Suprapubic skin (tissue), 4 donors: ENCODE measurements at regions not wholly inside any gene's neighbourhood (a gene's known extent, or its start where the extent isn't known, plus 50 kb on each side); places are given as distances from the start of the nearest gene placed in this dataset.

Experiments
- DNase-seq, 2 donors: peaks; one replicate each; pipeline ENCODE4 v3.0.0-alpha.2; 2019; ENCODE audit warnings: low spot score in 2 of 2
- H3K27ac ChIP-seq: fragments of 200-600 bp; sonication (generic); one replicate; pipeline ENCODE4 v1.5.1; 2019
- H3K27me3 ChIP-seq: fragments of 200-600 bp; sonication (generic); one replicate; pipeline ENCODE4 v1.5.1; 2019
- H3K36me3 ChIP-seq: fragments of 200-600 bp; sonication (generic); one replicate; pipeline ENCODE4 v1.5.1; 2019
- H3K4me1 ChIP-seq: fragments of 200-600 bp; sonication (generic); one replicate; pipeline ENCODE4 v1.5.1; 2019
- H3K4me3 ChIP-seq: fragments of 200-600 bp; sonication (generic); one replicate; pipeline ENCODE4 v1.5.1; 2019; ENCODE audit warnings: mild to moderate bottlenecking
- H3K9me3 ChIP-seq: fragments of 200-600 bp; sonication (generic); one replicate; pipeline ENCODE4 v1.5.1; 2019
- CTCF ChIP-seq, 2 donors: fragments of 200-600 bp in 1 of 2; fragments of 450-650 bp in 1 of 2; sonication (generic) in 1 of 2; IDR thresholded peaks; one replicate each; pipeline ENCODE4 v1.5.1; 2016 to 2019; ENCODE audit warnings: antibody characterized with exemption in 2 of 2, mild to moderate bottlenecking in 1 of 2, moderate library complexity in 1 of 2
- EP300 ChIP-seq: sonication (generic); formaldehyde crosslinking; IDR thresholded peaks from one replicate; pipeline ENCODE4 v1.6.1; 2017; ENCODE audit warnings: antibody characterized with exemption
- POLR2A ChIP-seq, 2 donors: fragments of 450-650 bp; IDR thresholded peaks; one replicate each; pipeline ENCODE4 v1.6.1; 2017; ENCODE audit warnings: antibody characterized with exemption in 2 of 2, mild to moderate bottlenecking in 2 of 2, moderate library complexity in 2 of 2
- POLR2AphosphoS5 ChIP-seq, 3 donors: sonication (generic); formaldehyde crosslinking; IDR thresholded peaks; one replicate each; pipeline ENCODE4 v1.6.1; 2017; ENCODE audit warnings: antibody characterized with exemption in 3 of 3
- WGBS: methylation state at CpG from one replicate; pipeline ENCODE4 v1.1.5; 2018; 5-methylcytosine and 5-hydroxymethylcytosine counted together

GRCh38 chr12:125284945-125285685 lies 219.9 kb downstream of the AACS start:
- Histone ChIP-seq H3K9me3 (no peaks in the 10 kb centered on the region), H3K36me3 (no peaks in the 10 kb centered on the region), H3K4me3 (no peak overlapping the region), H3K4me1 (peaks cover 8% of the 10 kb centered on the region), H3K27ac (no peak overlapping the region), H3K27me3 (peaks cover 7% of the 10 kb centered on the region)
- 82% methylated on average over 7 of the region's 7 CpGs for WGBS
- DNase-seq: no peak
- TF ChIP-seq POLR2A (IDR thresholded peaks at IDR 0.05) (no peak), CTCF (IDR thresholded peaks at IDR 0.05) (no peak), EP300 (no peak), POLR2AphosphoS5 (IDR thresholded peaks at IDR 0.05) (no peak)

GRCh38 chr12:125286005-125286727 lies 220.9 kb downstream of the AACS start:
- WGBS: 93% methylated on average over 7 of the region's 7 CpGs
- no peak for DNase-seq
- H3K27me3 ChIP-seq: peaks cover 3% of the 10 kb centered on the region
- no peaks in the 10 kb centered on the region for H3K9me3 ChIP-seq
- H3K27ac ChIP-seq: no peak overlapping the region
- H3K4me1 ChIP-seq: no peaks in the 10 kb centered on the region
- TF ChIP-seq EP300 (no peak), POLR2A (IDR thresholded peaks at IDR 0.05) (no peak), POLR2AphosphoS5 (IDR thresholded peaks at IDR 0.05) (no peak), CTCF (IDR thresholded peaks at IDR 0.05) (no peak)
- H3K36me3 ChIP-seq: no peaks in the 10 kb centered on the region
- H3K4me3 ChIP-seq: no peak overlapping the region

- DNase-seq: no peak
- Histone ChIP-seq H3K27ac (no peak overlapping the region), H3K9me3 (no peaks in the 10 kb centered on the region), H3K27me3 (no peaks in the 10 kb centered on the region), H3K36me3 (no peaks in the 10 kb centered on the region), H3K4me3 (no peak overlapping the region), H3K4me1 (no peaks in the 10 kb centered on the region)
- TF ChIP-seq POLR2A (IDR thresholded peaks at IDR 0.05): no peak
- TF ChIP-seq EP300: no peak
- no peak for TF ChIP-seq CTCF (IDR thresholded peaks at IDR 0.05)
- TF ChIP-seq POLR2AphosphoS5 (IDR thresholded peaks at IDR 0.05): no peak
- WGBS: 83% methylated on average over 5 of the region's 5 CpGs
Measured at GRCh38 chr12:125287155-125287847, 222.1 kb downstream of the AACS start.

- Histone ChIP-seq H3K27ac (no peak overlapping the region), H3K36me3 (no peaks in the 10 kb centered on the region), H3K4me3 (no peak overlapping the region), H3K9me3 (peaks cover 5% of the 10 kb centered on the region), H3K27me3 (no peaks in the 10 kb centered on the region), H3K4me1 (no peaks in the 10 kb centered on the region)
- WGBS: 75% methylated on average over 5 of the region's 7 CpGs
- no peak for DNase-seq
- TF ChIP-seq POLR2A (IDR thresholded peaks at IDR 0.05) (no peak), POLR2AphosphoS5 (IDR thresholded peaks at IDR 0.05) (no peak), EP300 (no peak), CTCF (IDR thresholded peaks at IDR 0.05) (no peak)
Measured at GRCh38 chr12:125288931-125289928, 224.0 kb downstream of the AACS start.
